Panc1 (cell line): ENCODE measurements at regions not wholly inside any gene's neighbourhood (a gene's known extent, or its start where the extent isn't known, plus 50 kb on each side); places are given as distances from the start of the nearest gene placed in this dataset.

Experiments
- POLR2AphosphoS5 ChIP-seq: IDR thresholded peaks from 2 replicates; pipeline ENCODE4 v1.6.1; 2012; ENCODE audit warnings: mild to moderate bottlenecking, low read depth, low read length, moderate library complexity
- SIN3A ChIP-seq: IDR thresholded peaks from 2 replicates; pipeline ENCODE4 v1.6.1; 2012; ENCODE audit warnings: low read depth, mild to moderate bottlenecking, low read length, moderate library complexity, borderline replicate concordance; ENCODE audit not compliant: insufficient read depth
- TCF7L2 ChIP-seq: IDR thresholded peaks from 2 replicates; pipeline ENCODE4 v1.6.1; 2011; ENCODE audit warnings: mild to moderate bottlenecking, low read depth, low read length, inconsistent platforms
- TF ChIP-seq, protein P1 (sequence below): fragments of 450-650 bp; IDR thresholded peaks from 2 replicates; pipeline ENCODE4 v1.5.1; 2017; ENCODE audit warnings: mild to moderate bottlenecking

DNA sequence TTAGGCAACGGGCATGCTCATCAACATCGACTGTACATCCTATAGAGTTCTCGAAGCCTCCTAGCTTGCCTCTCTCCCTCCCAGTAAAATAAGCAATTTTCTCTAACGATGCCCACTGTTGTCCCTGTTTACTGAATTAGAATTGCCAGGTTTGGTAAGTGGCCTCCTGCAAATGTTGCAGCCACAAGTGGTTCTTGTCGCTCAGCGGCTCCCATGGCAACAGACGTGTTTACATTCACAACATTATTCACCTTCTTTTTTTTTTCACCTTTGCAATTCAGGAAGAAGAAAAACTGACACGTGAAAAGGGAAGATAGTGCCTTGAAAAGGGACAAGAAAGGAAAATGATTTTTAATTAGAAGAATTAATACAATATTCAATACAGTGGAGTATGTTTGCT is 100.9 kb upstream of the PKP2 start:
- TF ChIP-seq POLR2AphosphoS5 (no peak), SIN3A (no peak), TCF7L2 (no peak)
- TF ChIP-seq, protein P1, sequence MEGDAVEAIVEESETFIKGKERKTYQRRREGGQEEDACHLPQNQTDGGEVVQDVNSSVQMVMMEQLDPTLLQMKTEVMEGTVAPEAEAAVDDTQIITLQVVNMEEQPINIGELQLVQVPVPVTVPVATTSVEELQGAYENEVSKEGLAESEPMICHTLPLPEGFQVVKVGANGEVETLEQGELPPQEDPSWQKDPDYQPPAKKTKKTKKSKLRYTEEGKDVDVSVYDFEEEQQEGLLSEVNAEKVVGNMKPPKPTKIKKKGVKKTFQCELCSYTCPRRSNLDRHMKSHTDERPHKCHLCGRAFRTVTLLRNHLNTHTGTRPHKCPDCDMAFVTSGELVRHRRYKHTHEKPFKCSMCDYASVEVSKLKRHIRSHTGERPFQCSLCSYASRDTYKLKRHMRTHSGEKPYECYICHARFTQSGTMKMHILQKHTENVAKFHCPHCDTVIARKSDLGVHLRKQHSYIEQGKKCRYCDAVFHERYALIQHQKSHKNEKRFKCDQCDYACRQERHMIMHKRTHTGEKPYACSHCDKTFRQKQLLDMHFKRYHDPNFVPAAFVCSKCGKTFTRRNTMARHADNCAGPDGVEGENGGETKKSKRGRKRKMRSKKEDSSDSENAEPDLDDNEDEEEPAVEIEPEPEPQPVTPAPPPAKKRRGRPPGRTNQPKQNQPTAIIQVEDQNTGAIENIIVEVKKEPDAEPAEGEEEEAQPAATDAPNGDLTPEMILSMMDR, result no peak
